ENCODE measurements at regions not wholly inside any gene's neighbourhood (a gene's known extent, or its start where the extent isn't known, plus 50 kb on each side); places are given as distances from the start of the nearest gene placed in this dataset.

DNA sequence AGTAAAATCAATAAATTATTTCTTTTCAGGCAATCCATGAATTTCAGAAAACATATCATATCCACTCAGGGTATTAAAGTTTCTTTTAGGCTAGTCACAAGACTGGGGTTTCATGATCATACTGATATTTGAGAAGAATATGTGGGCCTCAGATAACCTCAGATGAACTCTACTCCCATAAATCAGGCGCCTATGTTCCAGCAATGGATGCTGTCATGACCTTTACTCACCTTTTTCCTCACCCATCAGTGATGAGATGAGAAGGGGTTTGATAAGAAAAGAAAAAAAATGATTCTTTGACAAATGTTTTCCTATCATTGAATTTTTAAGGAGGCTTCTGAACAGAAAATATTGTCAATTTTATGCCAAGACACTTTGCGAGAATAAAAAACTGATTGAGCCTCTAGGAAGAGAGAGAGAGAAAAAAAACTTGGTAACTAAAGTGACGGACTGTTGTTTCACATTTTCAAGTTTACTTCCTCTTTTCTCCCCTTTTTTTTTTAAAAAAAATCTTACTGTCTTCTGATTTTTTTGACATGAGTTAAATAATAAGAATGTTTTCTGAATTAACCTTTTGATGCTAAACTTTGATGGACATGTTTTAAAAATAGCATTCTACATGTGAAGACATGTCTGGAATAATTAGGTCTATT is 309.1 kb upstream of the MAP2 start:
- Mint-ChIP-seq H3K4me3 (no peak overlapping the region), H3K4me1 (no peaks in the 10 kb centered on the region), H3K27ac (no peak overlapping the region), H3K9me3 (ENCODE audit: insufficient read depth) (no peaks in the 10 kb centered on the region), H3K27me3 (no peaks in the 10 kb centered on the region)
- Histone ChIP-seq H4K20me1 (ENCODE audit: control insufficient read depth, insufficient read depth, low read length, poor library complexity, severe bottlenecking) (no peaks in the 10 kb centered on the region), H3K27me3 (replicated peaks in 1 of 4; ENCODE audit: control extremely low read depth in 1 of 4, control insufficient read depth in 3 of 4, insufficient read depth in 4 of 4, low read length in 3 of 4) (no peaks in the 10 kb centered on the region), H3K27ac (ENCODE audit: low read length in 2 of 2) (no peak overlapping the region), H3K36me3 (replicated peaks in 1 of 2; ENCODE audit: control extremely low read depth in 1 of 2, control insufficient read depth in 1 of 2, extremely low read depth in 1 of 2, insufficient read depth in 2 of 2, low read length in 1 of 2) (no peaks in the 10 kb centered on the region), H3K4me3 (ENCODE audit: control extremely low read depth in 1 of 5, extremely low read depth in 1 of 5, insufficient read depth in 1 of 5, low read depth in 2 of 5, low read length in 4 of 5) (no peak overlapping the region), H3K4me2 (replicated peaks; ENCODE audit: low read depth, low read length, poor library complexity, severe bottlenecking) (no peak overlapping the region), H3K9ac (ENCODE audit: low read length) (no peak overlapping the region), H3K4me1 (ENCODE audit: control insufficient read depth in 2 of 2, insufficient read depth in 2 of 2, low read length in 2 of 2) (no peaks in the 10 kb centered on the region), H2AFZ (ENCODE audit: insufficient read depth, low read depth, low read length, poor library complexity, severe bottlenecking) (no peak overlapping the region), H3K9me3 (ENCODE audit: control extremely low read depth in 1 of 3, control insufficient read depth in 2 of 3, insufficient read depth in 1 of 3, low read length in 2 of 3) (no peaks in the 10 kb centered on the region), H3K79me2 (ENCODE audit: control insufficient read depth, insufficient read depth, low read length) (no peaks in the 10 kb centered on the region)
- TF ChIP-seq, protein P1, sequence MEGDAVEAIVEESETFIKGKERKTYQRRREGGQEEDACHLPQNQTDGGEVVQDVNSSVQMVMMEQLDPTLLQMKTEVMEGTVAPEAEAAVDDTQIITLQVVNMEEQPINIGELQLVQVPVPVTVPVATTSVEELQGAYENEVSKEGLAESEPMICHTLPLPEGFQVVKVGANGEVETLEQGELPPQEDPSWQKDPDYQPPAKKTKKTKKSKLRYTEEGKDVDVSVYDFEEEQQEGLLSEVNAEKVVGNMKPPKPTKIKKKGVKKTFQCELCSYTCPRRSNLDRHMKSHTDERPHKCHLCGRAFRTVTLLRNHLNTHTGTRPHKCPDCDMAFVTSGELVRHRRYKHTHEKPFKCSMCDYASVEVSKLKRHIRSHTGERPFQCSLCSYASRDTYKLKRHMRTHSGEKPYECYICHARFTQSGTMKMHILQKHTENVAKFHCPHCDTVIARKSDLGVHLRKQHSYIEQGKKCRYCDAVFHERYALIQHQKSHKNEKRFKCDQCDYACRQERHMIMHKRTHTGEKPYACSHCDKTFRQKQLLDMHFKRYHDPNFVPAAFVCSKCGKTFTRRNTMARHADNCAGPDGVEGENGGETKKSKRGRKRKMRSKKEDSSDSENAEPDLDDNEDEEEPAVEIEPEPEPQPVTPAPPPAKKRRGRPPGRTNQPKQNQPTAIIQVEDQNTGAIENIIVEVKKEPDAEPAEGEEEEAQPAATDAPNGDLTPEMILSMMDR (IDR thresholded peaks at IDR 0.05) = no peak
- TF ChIP-seq EZH2 (IDR thresholded peaks at IDR 0.05; ENCODE audit: borderline replicate concordance, insufficient read depth, low read depth, low read length, poor library complexity, severe bottlenecking) = no peak
- intact Hi-C loops (cut with micrococcal nuclease) = no loop called here
- ChIA-PET POLR2A (no interaction called here), CTCF (no interaction called here)
- WGBS (ENCODE audit: insufficient coverage) = no CpG with 5 or more reads among the region's 3 CpGs
- ATAC-seq (ENCODE audit: low read depth) (no peak), DNase-seq (no peak)

DNA sequence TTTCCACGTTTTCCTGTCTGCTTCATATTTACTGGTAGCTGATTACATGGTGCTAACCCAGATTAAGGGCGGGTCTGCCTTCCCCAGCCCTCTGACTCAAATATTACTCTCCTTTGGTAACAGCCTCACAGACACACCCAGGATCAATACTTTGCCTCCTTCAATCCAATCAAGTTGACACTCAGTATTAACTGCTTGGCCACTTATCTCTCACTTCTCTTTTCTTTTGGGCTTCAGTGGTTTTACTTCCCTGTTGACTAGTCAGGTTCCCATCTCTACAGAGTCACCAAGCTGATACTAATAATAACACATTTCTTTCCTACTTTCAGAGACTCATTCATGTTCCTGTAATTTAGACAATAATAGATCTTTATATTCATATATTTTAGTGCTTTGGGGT is 302.2 kb upstream of the MAP2 start:
- H3K9ac ChIP-seq (ENCODE audit: low read length) = no peak overlapping the region
- CTCF ChIA-PET = no interaction called here
- H3K27me3 ChIP-seq (replicated peaks in 1 of 4; ENCODE audit: control extremely low read depth in 1 of 4, control insufficient read depth in 3 of 4, insufficient read depth in 4 of 4, low read length in 3 of 4) = no peaks in the 10 kb centered on the region
- no peaks in the 10 kb centered on the region for H3K27me3 Mint-ChIP-seq
- WGBS (ENCODE audit: insufficient coverage) = 74% methylated on average over 2 of the region's 2 CpGs
- H3K4me3 Mint-ChIP-seq = no peak overlapping the region
- H3K9me3 ChIP-seq (ENCODE audit: control extremely low read depth in 1 of 3, control insufficient read depth in 2 of 3, insufficient read depth in 1 of 3, low read length in 2 of 3) = no peaks in the 10 kb centered on the region
- H3K36me3 ChIP-seq (replicated peaks in 1 of 2; ENCODE audit: control extremely low read depth in 1 of 2, control insufficient read depth in 1 of 2, extremely low read depth in 1 of 2, insufficient read depth in 2 of 2, low read length in 1 of 2) = no peaks in the 10 kb centered on the region
- H3K79me2 ChIP-seq (ENCODE audit: control insufficient read depth, insufficient read depth, low read length) = no peaks in the 10 kb centered on the region
- TF ChIP-seq, protein P1 (IDR thresholded peaks at IDR 0.05) = no peak
- no peak for TF ChIP-seq EZH2 (IDR thresholded peaks at IDR 0.05; ENCODE audit: borderline replicate concordance, insufficient read depth, low read depth, low read length, poor library complexity, severe bottlenecking)
- peaks cover 3% of the 10 kb centered on the region for H3K4me1 Mint-ChIP-seq
- H3K9me3 Mint-ChIP-seq (ENCODE audit: insufficient read depth) = peaks cover 3% of the 10 kb centered on the region
- no peaks in the 10 kb centered on the region for H3K4me1 ChIP-seq (ENCODE audit: control insufficient read depth in 2 of 2, insufficient read depth in 2 of 2, low read length in 2 of 2)
- ATAC-seq (ENCODE audit: low read depth) (no peak), DNase-seq (no peak)
- intact Hi-C loops (cut with micrococcal nuclease) = no loop called here
- H3K27ac Mint-ChIP-seq = no peak overlapping the region
- no peak overlapping the region for H3K4me2 ChIP-seq (replicated peaks; ENCODE audit: low read depth, low read length, poor library complexity, severe bottlenecking)
- H4K20me1 ChIP-seq (ENCODE audit: control insufficient read depth, insufficient read depth, low read length, poor library complexity, severe bottlenecking) = no peaks in the 10 kb centered on the region
- no peak overlapping the region for H2AFZ ChIP-seq (ENCODE audit: insufficient read depth, low read depth, low read length, poor library complexity, severe bottlenecking)
- no peak overlapping the region for H3K4me3 ChIP-seq (ENCODE audit: control extremely low read depth in 1 of 5, extremely low read depth in 1 of 5, insufficient read depth in 1 of 5, low read depth in 2 of 5, low read length in 4 of 5)
- no peak overlapping the region for H3K27ac ChIP-seq (ENCODE audit: low read length in 2 of 2)
- POLR2A ChIA-PET = no interaction called here
